Neuron (in vitro differentiated cells): ENCODE measurements at regions not wholly inside any gene's neighbourhood (a gene's known extent, or its start where the extent isn't known, plus 50 kb on each side); places are given as distances from the start of the nearest gene placed in this dataset.

Experiments
- H2AFZ ChIP-seq: one replicate; pipeline ENCODE4 v1.6.1; 2013; ENCODE audit warnings: low read depth, mild to moderate bottlenecking, inconsistent platforms, low read length, moderate library complexity
- H3K27me3 ChIP-seq: one replicate; pipeline ENCODE4 v1.6.1; 2013; ENCODE audit warnings: low read length; ENCODE audit not compliant: insufficient read depth
- H3K36me3 ChIP-seq: one replicate; pipeline ENCODE4 v1.6.1; 2013; ENCODE audit warnings: low read length; ENCODE audit not compliant: insufficient read depth
- H3K4me1 ChIP-seq: one replicate; pipeline ENCODE4 v1.6.1; 2013; ENCODE audit warnings: low read length; ENCODE audit not compliant: insufficient read depth
- H3K4me3 ChIP-seq: 2 replicates; pipeline ENCODE4 v1.5.1; 2013; ENCODE audit warnings: mild to moderate bottlenecking, low read length, moderate library complexity
- H3K9me3 ChIP-seq: one replicate; pipeline ENCODE4 v1.6.1; 2013; ENCODE audit warnings: low read length

DNA sequence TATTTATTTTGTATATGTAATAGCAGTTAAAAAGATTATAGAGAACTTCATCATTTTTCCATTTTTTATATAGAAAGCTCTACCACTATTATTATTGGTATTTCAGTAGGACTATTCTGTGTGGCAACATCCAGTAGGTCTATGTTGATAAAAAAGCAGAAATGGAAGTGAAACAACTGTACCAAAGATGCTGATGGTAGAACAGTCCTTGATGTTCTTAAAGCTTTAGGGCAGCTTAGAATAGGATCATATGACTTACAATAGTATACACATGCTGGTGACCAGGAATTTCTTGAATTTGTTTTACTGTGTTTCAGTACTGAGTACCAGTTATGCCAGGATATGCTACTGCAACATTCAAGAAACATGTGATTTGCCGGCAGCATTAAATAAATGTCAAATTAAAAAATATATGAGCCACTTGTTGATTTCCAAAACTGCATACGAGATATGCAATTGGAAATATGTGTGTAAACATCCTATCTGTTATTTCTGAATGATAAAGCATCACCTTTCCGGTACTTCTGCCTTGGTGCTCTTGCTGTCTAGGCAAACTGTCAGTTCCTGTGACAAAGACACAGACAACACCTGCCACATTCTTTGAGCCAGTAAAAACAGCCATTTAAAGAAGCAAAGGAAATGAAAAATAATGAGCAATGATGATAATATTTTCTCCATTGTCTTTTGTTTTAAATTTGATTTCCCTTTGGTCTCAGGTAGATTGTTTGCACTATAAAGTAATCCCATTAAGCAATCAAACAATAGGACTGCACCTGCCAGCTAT lies 649.2 kb downstream of the ZPLD1 start:
- H3K9me3 ChIP-seq = no peaks in the 10 kb centered on the region
- no peaks in the 10 kb centered on the region for H3K36me3 ChIP-seq
- H2AFZ ChIP-seq = no peak overlapping the region
- no peaks in the 10 kb centered on the region for H3K4me1 ChIP-seq
- H3K4me3 ChIP-seq = no peak overlapping the region
- H3K27me3 ChIP-seq = no peaks in the 10 kb centered on the region

DNA sequence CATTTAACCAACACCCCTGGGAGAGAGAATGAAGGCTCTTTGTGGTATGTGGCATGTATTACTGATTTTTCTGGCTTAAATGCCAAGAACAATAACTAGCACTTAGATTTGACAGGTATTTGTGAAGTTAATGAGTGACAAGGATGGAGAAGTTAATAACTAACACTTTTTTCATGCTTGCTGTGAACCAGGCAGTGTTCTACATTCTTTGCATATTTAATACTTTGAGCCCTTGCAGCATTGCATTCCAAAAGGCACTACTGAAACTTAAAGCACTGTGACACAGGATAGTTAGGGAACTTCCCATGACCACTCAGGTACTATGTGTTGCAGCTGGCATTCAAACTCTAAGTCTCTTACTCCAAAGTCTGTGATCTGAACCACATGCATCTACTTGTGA lies 650.6 kb downstream of the ZPLD1 start:
- no peak overlapping the region for H3K4me3 ChIP-seq
- no peaks in the 10 kb centered on the region for H3K36me3 ChIP-seq
- H3K9me3 ChIP-seq = no peaks in the 10 kb centered on the region
- no peak overlapping the region for H2AFZ ChIP-seq
- H3K27me3 ChIP-seq = no peaks in the 10 kb centered on the region
- H3K4me1 ChIP-seq = no peaks in the 10 kb centered on the region

DNA sequence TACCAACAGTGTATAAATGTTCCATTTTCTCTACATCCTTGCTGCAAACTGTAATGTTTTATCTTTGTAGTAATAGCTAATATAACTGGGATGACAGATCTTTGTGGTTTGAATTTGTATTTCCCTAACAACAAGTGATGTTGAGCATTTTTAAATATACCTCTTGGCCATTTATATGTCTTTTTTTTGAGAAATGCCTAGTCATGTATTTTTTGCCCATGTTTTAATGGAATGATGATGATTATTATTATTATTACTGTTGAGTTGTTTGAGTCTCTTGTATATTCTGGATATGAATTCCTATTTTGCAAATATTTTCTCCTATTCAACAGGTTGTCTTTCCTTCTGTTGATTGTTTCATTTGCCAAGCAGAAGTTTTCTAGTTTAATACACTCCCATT lies 654.9 kb downstream of the ZPLD1 start:
- Histone ChIP-seq H3K36me3 (no peaks in the 10 kb centered on the region), H3K9me3 (no peaks in the 10 kb centered on the region), H2AFZ (no peak overlapping the region), H3K4me1 (no peaks in the 10 kb centered on the region), H3K27me3 (no peaks in the 10 kb centered on the region), H3K4me3 (no peak overlapping the region)

DNA sequence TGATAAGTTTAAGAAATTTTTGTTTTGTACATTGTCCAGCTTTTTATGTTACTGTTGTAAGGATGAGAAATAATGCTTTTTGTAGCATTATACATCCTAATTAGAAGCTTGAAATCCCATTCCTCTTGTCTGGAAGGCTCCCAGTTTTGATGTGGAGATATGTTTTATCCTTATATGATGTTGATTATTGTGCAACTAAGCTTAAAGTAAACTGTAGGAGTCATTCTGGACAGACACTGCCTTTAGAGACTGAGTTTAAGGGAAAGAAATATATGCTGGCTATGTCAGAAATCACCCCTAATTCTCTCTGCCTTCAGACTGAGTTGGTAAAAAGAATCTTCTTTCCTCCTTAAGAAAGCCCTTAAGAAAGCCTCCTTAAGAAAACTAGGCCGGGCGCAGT lies 670.4 kb downstream of the ZPLD1 start:
- H3K4me3 ChIP-seq = no peak overlapping the region
- no peaks in the 10 kb centered on the region for H3K27me3 ChIP-seq
- no peaks in the 10 kb centered on the region for H3K36me3 ChIP-seq
- H2AFZ ChIP-seq = no peak overlapping the region
- H3K9me3 ChIP-seq = no peaks in the 10 kb centered on the region
- H3K4me1 ChIP-seq = no peaks in the 10 kb centered on the region

DNA sequence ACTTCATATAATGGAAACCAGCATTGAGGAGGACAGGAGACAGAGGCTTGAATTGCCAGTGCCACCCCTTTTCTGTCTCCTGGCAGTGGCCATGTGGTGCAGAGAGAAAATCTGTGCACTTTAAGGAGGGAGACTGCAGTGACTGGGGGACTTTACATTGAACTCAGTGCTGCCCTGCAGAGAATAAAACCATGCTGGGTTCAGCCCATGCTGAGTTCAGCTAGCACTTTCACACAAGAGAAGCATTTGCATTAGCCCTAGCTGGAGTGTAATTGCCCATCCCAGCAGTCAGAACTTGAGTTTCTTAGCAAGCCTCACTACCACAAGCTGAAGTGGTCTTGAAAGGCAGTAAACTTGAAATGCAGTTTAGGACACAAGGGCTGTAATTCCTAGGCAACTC lies 677.5 kb downstream of the ZPLD1 start:
- Histone ChIP-seq H3K9me3 (no peaks in the 10 kb centered on the region), H3K27me3 (no peaks in the 10 kb centered on the region), H3K4me3 (no peak overlapping the region), H3K4me1 (no peaks in the 10 kb centered on the region), H3K36me3 (no peaks in the 10 kb centered on the region), H2AFZ (no peak overlapping the region)

DNA sequence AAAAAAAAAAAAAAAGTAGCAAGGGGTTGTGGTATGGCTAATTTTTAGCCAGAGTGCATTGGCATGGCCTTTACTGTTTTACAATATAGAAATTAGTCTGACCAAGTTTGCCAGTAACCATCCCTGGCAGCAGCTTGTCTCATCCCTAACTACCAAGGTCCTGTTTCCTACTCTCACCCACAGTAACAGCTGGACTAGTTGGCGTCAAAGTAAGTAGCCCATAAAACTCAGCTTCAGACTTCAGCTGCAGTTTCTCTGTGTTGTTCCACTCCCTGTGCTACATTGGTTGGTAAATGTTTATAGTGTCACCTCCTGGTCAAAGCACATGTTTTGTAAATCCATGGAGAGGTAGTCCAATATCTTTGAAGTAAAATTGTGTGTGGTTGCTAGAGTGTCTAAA lies 691.3 kb downstream of the ZPLD1 start:
- no peaks in the 10 kb centered on the region for H3K4me1 ChIP-seq
- H3K9me3 ChIP-seq = no peaks in the 10 kb centered on the region
- no peaks in the 10 kb centered on the region for H3K27me3 ChIP-seq
- H3K36me3 ChIP-seq = no peaks in the 10 kb centered on the region
- H3K4me3 ChIP-seq = no peak overlapping the region
- H2AFZ ChIP-seq = no peak overlapping the region

DNA sequence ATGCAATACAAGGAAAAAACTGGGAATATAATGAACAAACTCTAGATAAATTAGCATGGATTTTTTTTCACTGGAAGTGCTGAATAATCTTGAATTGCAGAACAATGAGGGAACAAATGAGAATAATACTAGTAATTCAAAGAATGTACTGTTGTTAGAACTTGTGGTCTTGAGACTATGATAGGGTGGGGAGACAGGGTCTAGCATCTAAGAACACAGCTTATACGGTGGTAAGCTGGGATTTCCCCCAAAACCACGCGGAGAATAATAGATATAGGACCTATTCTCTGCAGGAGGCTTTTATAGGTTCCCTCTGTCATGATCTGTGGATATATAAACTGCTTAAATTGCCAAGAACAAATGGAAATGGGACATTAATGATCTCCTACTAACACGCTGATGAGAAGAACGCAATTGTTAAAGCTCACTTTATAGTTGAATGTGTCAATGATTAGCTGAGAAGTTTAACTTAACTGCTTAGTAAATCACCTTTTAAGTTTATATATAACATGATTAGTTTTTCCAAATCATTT lies 692.3 kb downstream of the ZPLD1 start:
- H3K9me3 ChIP-seq = no peaks in the 10 kb centered on the region
- no peaks in the 10 kb centered on the region for H3K36me3 ChIP-seq
- no peak overlapping the region for H3K4me3 ChIP-seq
- H2AFZ ChIP-seq = no peak overlapping the region
- H3K4me1 ChIP-seq = no peaks in the 10 kb centered on the region
- H3K27me3 ChIP-seq = no peaks in the 10 kb centered on the region

DNA sequence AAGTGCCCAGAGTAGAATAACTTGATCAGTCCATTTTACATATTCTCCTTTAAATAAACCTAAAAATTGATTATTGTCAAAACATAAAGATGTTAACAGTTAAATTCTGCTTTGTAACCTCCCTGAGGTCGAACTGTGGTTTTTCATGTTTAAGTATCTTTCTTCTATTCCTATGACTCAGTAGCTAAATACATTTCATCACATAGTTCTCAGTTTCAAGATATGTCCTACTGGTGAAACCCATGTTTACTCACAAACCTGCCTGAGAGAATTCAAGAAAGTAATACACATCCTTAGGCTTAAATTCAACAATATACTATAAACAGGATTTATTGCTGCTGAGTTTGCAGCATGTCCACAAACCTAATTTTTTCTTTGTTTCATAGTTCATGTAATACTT lies 692.9 kb downstream of the ZPLD1 start:
- H3K9me3 ChIP-seq = no peaks in the 10 kb centered on the region
- no peak overlapping the region for H3K4me3 ChIP-seq
- H3K27me3 ChIP-seq = no peaks in the 10 kb centered on the region
- no peaks in the 10 kb centered on the region for H3K36me3 ChIP-seq
- no peaks in the 10 kb centered on the region for H3K4me1 ChIP-seq
- H2AFZ ChIP-seq = no peak overlapping the region

DNA sequence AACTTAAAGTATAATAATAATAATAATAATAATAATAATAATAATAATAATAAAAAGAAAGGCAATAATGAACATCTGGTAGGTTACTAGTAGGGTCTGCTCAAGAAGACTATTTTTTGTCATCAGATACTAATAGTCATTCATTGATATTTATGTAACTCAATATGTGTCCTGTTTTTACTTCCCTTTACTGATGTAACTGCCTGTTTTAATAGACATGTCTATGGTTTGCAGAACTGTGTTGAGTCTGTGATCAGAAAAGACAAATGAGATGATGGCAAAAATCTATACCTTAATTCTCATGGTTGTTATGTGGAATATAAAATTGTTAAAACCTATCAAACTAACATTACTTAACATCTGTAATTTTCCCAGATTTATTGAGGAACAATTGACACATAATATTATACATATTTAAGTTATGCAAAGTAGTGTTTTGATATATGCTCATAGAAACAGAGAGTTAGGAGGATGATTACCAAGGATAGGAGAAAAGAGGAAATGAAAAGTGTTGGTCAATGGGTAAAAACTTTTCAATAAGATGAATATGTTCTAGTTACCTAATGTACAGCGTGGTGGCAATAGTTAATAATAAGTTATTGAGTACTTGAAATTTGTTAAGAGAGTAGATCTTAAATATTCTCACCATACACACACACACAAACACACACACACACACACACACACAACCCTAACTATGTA lies 699.4 kb downstream of the ZPLD1 start:
- Histone ChIP-seq H3K4me3 (no peak overlapping the region), H2AFZ (no peak overlapping the region), H3K27me3 (no peaks in the 10 kb centered on the region), H3K9me3 (no peaks in the 10 kb centered on the region), H3K4me1 (no peaks in the 10 kb centered on the region), H3K36me3 (no peaks in the 10 kb centered on the region)

DNA sequence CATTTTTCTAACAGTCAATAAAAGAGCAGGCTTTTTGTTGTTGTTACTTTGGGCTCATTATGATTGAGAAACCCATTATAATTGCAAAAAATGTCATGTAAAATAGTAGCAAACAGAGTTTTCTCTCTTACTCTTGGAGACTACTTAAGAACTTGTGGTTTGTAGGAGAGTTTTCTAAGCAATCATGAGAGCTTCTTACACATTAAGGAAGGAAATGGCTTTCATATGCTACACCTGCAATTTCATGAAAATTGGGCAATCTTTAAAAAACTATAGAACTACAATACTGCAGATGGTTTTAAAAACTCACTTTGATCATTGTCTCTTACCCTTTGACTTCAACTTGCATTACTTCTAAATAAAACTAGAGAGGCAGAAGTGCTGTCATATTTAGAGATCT lies 701.8 kb downstream of the ZPLD1 start:
- H3K4me1 ChIP-seq = no peaks in the 10 kb centered on the region
- H2AFZ ChIP-seq = no peak overlapping the region
- no peaks in the 10 kb centered on the region for H3K27me3 ChIP-seq
- H3K4me3 ChIP-seq = no peak overlapping the region
- H3K36me3 ChIP-seq = no peaks in the 10 kb centered on the region
- no peaks in the 10 kb centered on the region for H3K9me3 ChIP-seq

DNA sequence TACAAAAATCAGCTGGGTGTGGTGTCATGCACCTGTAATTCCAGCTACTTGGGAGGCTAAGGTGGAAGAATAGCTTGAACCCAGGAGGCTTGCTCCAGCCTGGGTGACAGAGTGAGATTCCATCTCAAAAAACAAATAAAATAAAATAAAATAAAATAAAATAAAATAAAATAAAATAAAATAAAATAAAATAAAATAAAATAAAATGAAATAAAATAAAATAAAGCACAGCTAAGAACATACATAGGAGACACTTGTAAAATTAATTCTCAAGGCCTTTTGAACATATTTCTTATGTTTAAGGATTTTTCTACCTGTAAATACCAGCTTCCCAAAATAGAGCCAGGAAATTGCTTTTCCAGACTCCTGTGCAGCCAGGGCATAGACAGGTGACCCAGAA lies 703.0 kb downstream of the ZPLD1 start:
- Histone ChIP-seq H3K36me3 (no peaks in the 10 kb centered on the region), H2AFZ (no peak overlapping the region), H3K4me3 (no peak overlapping the region), H3K4me1 (no peaks in the 10 kb centered on the region), H3K9me3 (no peaks in the 10 kb centered on the region), H3K27me3 (no peaks in the 10 kb centered on the region)

DNA sequence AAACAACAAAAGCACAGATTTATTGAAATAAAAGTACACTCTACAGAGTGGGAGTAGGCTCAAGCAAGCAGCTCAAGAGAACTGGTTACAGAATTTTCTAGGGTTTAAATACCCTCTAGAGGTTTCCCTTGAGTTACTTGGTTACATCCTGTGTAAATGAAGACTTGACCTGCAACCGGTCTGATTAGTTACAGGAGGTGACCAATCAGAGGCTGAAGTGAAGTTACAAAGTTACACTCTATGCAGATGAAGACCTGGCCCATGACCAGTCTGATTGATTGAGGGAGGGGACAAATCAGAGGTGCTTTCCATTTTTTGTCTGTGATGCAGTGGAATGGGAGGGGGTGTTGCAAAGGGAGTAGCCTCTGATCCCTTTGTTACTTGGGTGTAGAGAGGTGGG lies 723.4 kb downstream of the ZPLD1 start:
- Histone ChIP-seq H3K4me1 (no peaks in the 10 kb centered on the region), H2AFZ (no peak overlapping the region), H3K9me3 (no peaks in the 10 kb centered on the region), H3K36me3 (no peaks in the 10 kb centered on the region), H3K4me3 (no peak overlapping the region), H3K27me3 (no peaks in the 10 kb centered on the region)

DNA sequence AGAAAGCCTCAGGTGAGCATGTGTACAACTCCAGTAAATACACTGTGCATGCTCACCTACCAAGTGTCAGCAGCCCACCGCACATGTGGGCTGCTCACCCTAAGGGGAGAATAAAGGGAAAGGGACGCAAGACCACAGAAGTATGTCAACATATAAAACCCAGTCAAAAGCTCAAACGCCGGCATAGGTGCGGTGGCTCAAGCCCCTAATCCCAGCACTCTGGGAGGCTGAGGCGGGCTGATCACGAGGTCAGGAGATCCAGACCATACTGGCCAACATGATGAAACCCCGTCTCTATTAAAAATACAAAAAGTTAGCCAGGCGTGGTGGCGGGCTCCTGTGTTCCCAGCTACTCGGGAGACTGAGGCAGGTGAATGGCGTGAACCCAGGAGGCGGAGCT lies 732.1 kb downstream of the ZPLD1 start:
- H3K36me3 ChIP-seq = no peaks in the 10 kb centered on the region
- H3K4me1 ChIP-seq = no peaks in the 10 kb centered on the region
- H2AFZ ChIP-seq = no peak overlapping the region
- H3K9me3 ChIP-seq = no peaks in the 10 kb centered on the region
- no peaks in the 10 kb centered on the region for H3K27me3 ChIP-seq
- no peak overlapping the region for H3K4me3 ChIP-seq
